Stimulated activated CD4-positive, alpha-beta T cell treated with anti-CD3 and anti-CD28 coated beads, Interleukin-12 subunit alpha, Interleukin-12 subunit beta, amount 100 ng/mL, for 24 hours (primary cell): ENCODE measurements at regions not wholly inside any gene's neighbourhood (a gene's known extent, or its start where the extent isn't known, plus 50 kb on each side); places are given as distances from the start of the nearest gene placed in this dataset.
"Not testable (repeated sequence)": the region's sequence is repeated elsewhere in the genome, so short reads cannot be mapped to it uniquely, and the experiment has no call there.

ENCODE experiments used
- DNase-seq, 2 experiments: peaks; one replicate each; pipeline ENCODE4 v3.0.0-alpha.2; 2020; ENCODE audit warnings: low read depth in 2 of 2

- DNase-seq, result no peak
Observed at GRCh38 chr6:135129136-135129856, 51.8 kb upstream of the MYB start.

GRCh38 chr6:135128268-135128914 is 52.7 kb upstream of the MYB start:
- DNase-seq, result peak; percentile 25 to 47

- DNase-seq, result no peak
Observed at GRCh38 chr6:135126729-135127128, 54.4 kb upstream of the MYB start.

GRCh38 chr6:135126034-135126433 is 55.1 kb upstream of the MYB start:
- DNase-seq, result no peak

GRCh38 chr6:135121434-135121833 is 59.7 kb upstream of the MYB start:
- no peak for DNase-seq

- DNase-seq, result no peak
Observed at GRCh38 chr6:135118134-135118730, 62.9 kb upstream of the MYB start.

GRCh38 chr6:135117413-135117968 is 62.9 kb upstream of the HBS1L start:
- DNase-seq, result peak in 1 of 2 experiments; percentile 22

DNA sequence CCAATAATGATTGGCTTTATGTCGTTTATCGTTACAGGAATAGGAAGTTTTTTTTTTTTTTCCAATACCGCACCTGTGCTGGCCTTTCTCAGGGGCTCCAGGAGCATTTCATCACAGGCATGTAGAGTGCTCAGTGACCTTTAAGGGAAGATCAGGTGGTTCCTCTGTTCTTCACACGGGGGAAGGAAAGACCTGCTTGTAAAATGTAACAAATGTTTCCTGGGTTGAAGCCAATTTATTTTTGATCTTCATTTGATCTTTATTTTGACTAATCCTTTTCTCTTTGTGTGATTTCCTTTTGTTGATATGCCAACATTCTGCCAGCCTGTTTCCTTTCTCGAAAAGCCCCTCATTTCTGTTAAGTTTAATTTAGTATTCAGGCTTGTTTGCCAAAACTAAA is 61.9 kb upstream of the HBS1L start:
- no peak for DNase-seq

DNA sequence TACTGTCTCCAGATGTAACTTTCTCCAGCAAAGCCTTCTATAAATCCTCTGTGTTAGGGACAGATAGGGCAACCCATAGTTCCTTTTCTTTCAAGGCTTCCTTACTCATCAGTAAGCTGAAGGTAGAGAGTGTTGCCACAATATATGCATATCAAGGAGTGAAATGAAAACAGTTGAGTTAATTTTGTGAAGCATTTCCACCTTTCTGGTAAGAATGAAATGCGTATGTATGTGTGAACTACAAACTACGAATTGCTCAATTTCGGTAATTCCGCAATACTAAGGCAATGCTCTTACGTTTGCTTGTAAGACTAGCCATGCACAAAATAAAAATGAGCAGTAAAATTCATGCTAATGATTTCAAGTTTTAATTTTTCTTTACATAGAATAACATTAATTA is 61.2 kb upstream of the HBS1L start:
- no peak for DNase-seq

- DNase-seq, result no peak
Observed at GRCh38 chr6:135115411-135115810, 60.8 kb upstream of the HBS1L start.

GRCh38 chr6:135114355-135115145 is 59.9 kb upstream of the HBS1L start:
- DNase-seq, result peak in 1 of 2 experiments; percentile 46

DNA sequence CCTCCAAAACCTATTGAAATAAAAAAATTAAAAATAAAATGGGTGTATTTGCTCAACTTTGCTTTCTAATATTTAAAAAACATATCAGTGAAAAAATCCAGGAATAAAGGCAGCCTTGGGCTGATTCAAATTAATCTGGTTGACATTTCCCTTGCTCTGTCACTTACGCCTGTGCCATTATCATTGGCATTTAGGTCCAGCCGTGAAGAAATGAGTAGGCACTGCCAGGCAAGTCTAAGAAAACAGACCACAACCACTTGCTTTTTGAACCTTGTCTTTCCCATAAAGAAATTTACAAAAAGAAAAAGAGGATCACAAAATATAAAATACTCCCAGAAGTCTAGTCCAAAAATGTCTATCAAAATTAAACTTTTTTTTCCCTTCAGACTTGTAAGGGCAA is 59.2 kb upstream of the HBS1L start:
- DNase-seq, result no peak

GRCh38 chr6:135112951-135113350 is 58.3 kb upstream of the HBS1L start:
- DNase-seq, result not testable (repeated sequence)

DNA sequence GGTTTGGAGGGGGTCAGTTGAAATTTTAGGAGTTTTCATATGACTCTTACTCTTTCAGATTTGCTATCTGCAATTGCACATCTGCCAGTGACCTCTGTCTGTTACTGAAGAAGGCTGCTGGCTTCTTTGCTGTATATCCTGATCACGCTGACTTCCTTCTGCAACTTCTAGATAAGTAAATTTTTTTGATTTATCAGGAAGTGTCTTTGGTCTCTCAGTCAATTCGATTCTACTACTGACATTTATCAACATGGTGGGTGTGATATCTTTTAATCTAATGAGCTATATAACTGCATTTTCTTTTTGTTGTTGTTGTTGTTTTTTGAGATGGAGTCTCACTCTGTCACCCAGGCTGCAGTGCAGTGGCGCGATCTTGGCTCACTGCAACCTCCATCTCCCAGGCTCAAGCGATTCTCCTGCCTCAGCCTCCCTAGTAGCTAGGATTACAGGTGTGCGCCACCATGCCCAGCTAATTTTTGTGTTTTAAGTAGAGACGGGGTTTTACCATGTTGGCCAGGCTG is 55.7 kb upstream of the HBS1L start:
- not testable (repeated sequence) for DNase-seq

GRCh38 chr6:135109761-135110160 is 55.1 kb upstream of the HBS1L start:
- DNase-seq, result no peak

- no peak for DNase-seq
Observed at GRCh38 chr6:135108692-135109091, 54.1 kb upstream of the HBS1L start.

DNA sequence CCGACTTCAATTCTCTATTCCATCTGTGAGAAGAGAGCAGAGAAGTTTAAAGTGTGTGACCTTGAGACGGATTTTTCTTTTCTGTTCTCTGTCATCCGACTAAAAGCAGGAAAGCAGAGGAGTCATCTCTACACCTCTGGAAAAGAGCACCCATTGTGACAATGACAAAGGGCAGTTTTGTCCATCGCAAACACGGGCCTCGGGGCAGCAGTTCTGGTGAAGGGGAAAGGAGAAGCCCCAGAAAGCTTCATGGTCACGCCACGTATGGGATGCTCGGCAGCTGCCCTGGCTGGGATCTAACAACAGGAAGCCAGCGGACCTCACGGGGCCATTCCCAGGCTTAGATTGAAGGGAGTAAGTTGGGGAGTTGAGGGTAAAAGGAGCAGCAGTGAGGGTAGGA is 52.0 kb upstream of the HBS1L start:
- DNase-seq, result no peak

DNA sequence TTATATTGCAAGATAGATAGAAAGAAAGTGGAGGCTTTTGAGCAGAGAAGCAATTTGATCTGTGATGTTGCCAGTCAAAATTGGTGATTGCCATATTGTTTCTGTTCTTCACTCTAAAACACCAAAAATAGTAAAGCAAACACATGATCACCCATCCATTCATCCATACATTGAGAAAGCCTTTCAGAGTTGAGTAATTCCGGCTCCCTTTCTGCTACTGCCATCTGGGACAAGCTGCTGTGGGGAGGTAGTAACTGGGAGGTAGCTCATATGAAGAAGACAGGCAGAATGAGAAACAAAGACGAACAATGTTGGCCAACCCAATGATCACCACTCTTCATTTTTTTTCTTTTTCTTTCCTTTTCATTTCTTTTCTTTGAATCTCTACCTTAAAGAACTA is 51.1 kb upstream of the HBS1L start:
- DNase-seq, result no peak

GRCh38 chr6:135105299-135105698 is 50.7 kb upstream of the HBS1L start:
- DNase-seq, result no peak
